ENCODE measurements at regions not wholly inside any gene's neighbourhood (a gene's known extent, or its start where the extent isn't known, plus 50 kb on each side); places are given as distances from the start of the nearest gene placed in this dataset.

- no peak for TF ChIP-seq RAD21 (IDR thresholded peaks at IDR 0.05; ENCODE audit: low read depth)
- TF ChIP-seq USF1 (IDR thresholded peaks at IDR 0.05): no peak
- TF ChIP-seq YY1 (IDR thresholded peaks at IDR 0.05; ENCODE audit: low read depth): no peak
- TF ChIP-seq REST (IDR thresholded peaks at IDR 0.05; ENCODE audit: low read depth): no peak
- TF ChIP-seq EGR1 (IDR thresholded peaks at IDR 0.05): no peak
- TF ChIP-seq TAF1 (IDR thresholded peaks at IDR 0.05; ENCODE audit: low read depth): no peak
These were observed 230.9 kb upstream of the HTR1E start for GRCh38 chr6:86706449-86706848.
